GM19438 (cell line): ENCODE measurements at regions not wholly inside any gene's neighbourhood (a gene's known extent, or its start where the extent isn't known, plus 50 kb on each side); places are given as distances from the start of the nearest gene placed in this dataset.
"Not testable (repeated sequence)": the region's sequence is repeated elsewhere in the genome, so short reads cannot be mapped to it uniquely, and the experiment has no call there.

ENCODE experiments used
- ATAC-seq: cut with Tn5 transposase; IDR thresholded peaks from one replicate; pipeline ENCODE4 v1.9.1; 2021; ENCODE audit warnings: low read depth; ENCODE audit not compliant: unreplicated experiment

DNA sequence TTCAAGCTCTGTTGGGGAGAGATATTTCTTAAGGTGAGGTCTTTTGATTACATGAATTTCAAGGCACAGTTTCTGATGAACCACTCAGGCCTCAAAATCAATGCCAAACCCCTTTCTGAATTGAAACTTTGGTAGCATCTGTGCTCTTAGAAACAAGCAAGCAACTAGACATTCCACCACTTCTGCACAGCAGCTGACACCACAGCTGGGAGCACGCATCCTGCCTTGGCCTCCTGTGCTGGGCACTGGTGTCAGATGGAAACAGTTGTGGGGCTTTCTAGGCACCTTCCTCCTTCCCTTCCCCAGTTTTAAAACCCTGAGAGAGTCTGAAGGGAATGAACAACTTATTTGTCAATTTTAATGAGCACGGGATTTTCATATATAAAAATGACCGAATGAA, 360.2 kb downstream of the ADGRL2 start:
- no peak for ATAC-seq

DNA sequence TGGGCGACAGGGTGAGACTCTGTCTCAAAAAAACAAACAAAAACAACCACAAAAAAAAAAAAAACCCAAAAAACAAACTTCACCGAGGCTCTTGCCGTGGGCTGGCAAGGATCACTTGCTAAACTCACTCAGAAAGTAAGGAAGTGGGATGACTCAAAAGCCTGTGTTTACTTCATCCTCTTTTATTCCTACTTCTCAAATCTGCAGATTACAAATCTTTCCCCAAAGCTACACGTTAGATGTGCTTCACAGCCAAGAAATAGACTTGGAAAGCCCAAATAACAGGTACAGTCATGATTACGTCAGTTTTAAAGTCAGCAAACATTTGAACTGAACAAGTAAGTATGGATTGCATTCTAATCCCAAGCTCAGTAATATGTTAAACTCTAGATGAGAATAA, 359.3 kb downstream of the ADGRL2 start:
- ATAC-seq = no peak

GRCh38 chr1:82158981-82159380, 358.2 kb downstream of the ADGRL2 start:
- no peak for ATAC-seq

- no peak for ATAC-seq
These were observed 353.7 kb downstream of the ADGRL2 start for GRCh38 chr1:82154219-82154970.

GRCh38 chr1:82153752-82154151, 353.0 kb downstream of the ADGRL2 start:
- no peak for ATAC-seq

DNA sequence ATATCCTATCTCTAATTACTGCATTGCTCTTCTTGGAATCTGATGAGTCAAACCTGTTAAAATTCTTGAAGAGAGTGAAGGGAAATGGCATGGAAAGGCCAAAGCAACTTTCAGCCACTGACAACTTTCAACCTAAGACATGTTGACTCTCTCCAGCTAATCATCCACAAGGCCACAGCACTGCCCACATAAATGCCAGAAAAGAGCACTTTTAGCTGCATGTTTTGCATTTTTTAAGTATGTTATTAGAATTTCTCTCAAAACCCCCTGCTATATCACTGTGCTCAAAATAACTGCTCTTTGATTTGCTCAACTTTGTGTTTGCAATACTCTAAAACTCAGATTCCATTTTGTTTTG, 352.5 kb downstream of the ADGRL2 start:
- no peak for ATAC-seq

DNA sequence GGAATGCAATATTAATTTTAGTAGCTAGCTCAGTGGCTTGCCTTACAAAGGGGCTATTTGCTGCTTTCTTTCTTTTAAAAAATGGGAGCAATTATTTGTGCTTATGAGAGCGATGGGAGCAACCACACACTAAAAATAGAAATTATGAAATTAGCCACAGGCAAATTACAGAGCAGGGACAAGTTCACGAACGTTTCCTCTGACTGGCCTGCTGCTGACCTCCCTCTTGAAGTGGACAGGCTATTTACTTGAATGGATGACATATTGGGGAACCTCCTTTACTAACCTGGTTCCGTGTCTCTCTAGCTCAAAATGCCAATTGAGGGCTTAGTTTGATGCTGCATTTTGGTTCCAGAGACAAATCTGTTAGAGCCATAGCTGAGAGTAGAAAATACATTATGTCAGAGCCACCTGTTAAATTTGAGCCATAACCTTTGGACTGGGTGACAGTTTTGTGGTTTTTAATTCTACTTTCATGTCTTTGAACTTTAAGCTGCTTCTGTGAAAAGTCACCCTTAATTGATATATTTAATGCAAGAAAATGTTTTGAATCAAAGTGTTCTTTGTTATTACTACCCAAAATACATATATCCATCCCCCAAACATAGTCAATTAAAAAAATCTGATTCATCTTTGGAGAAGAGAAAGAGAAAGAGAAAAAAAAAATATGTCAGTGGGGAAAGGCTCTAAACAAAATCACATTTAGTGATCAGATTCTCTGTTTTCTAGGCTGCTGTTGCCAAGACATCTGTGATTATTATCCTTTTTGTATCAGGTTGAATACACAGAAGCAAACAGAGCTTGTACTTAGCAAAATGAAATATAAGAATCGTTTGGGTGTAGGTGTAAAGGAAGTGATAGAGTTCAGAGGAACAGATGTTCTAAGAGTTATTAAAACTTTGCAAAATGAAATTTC, 351.9 kb downstream of the ADGRL2 start:
- ATAC-seq = no peak

GRCh38 chr1:82145656-82146055, 344.9 kb downstream of the ADGRL2 start:
- ATAC-seq = no peak

DNA sequence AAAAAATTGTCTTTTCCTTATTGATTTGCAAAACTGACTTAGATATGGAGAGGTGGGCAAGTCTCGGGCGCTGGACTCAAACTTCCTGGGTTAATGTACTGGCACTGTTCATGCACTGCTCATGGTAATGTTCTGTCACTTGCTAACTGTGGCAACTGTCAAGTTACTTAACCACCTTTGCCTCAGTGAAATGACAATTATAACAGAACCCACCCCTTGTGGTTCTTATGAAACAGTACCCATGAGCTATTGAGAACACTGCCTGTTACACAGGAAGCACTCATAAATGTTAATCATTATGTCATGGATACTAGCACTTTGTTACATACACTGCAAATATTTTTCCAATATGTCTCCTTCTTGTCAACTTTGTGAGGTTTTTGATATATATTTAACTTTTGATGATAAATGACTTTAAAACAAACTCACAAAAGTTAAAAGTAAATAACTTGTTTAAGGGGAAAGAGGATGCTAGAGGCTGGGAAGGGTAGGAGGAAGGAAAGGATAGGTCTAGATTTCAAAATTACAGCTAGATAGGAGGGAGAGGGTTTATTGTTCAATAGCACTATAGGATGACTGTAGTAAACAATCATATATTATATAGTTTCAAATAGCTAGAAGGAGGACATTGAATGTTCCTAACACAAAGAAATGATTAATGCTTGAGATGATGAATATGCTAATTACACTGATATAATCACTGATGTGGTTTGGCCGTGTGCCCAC, 342.5 kb downstream of the ADGRL2 start:
- no peak for ATAC-seq

GRCh38 chr1:82141390-82141789, 340.7 kb downstream of the ADGRL2 start:
- ATAC-seq = no peak

DNA sequence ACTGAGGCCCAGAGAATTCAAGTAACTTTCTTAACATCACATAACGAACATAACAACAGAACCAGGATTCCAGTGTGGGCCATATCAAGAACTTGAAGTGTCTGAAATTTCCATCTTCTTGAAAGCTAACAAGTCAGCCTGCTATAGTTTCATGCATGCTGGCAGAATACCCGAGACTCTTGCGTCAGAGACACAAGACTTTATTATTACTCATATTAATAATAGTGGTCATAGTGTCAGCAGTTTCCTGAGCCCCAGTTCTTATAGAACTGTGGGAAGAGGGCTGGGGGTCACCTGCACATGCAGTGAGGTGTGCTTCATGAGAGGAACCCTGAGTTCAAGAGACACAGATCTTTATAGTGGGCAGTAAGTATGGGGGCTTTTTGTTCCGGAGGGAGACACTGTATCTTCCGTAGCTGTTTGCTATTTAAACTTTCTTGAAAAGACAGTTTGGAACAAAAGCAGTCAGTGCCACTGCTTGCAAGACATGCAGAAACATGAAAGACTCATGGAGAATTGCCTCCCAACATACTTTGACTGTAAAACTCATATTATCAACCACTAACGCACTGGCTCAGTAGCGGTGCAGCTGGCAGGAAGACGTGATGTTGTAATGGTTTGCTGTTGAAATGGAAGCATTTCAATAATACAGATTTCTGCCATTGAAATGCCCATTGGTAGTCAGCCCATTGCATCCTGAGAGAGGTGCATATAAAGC, 339.2 kb downstream of the ADGRL2 start:
- ATAC-seq = no peak

DNA sequence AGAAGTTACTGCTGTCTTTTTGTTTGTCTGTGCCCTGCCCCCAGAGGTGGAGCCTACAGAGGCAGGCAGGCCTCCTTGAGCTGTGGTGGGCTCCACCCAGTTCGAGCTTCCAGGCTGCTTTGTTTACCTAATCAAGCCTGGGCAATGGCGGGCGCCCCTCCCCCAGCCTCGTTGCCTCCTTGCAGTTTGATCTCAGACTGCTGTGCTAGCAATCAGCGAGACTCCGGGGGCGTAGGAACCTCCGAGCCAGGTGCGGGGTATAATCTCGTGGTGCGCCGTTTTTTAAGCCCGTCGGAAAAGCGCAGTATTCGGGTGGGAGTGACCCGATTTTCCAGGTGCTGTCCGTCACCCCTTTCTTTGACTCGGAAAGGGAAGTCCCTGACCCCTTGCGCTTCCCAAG, 335.6 kb downstream of the ADGRL2 start:
- ATAC-seq = not testable (repeated sequence)

GRCh38 chr1:82125866-82126265, 325.1 kb downstream of the ADGRL2 start:
- ATAC-seq = no peak

DNA sequence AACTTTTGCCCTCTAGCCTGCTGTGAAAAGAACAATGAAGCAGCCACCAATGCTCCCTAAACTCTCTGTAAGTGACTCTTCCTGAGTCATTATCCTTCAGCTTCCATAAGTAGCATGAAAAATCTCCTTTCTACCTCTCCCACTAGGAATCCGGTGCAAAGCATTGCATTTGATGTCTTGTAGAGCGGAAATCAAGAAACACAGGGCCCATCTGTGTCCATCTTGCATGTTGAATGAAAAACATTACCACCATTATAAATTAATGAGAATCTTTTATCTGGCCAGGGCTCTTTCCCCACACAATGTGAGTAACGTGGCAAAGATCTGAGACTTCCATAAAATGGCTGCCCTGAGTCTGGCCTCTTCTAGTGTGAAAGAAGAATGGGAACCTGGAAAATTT, 324.4 kb downstream of the ADGRL2 start:
- no peak for ATAC-seq

GRCh38 chr1:82121421-82121820, 320.7 kb downstream of the ADGRL2 start:
- ATAC-seq = no peak

GRCh38 chr1:82116105-82116504, 315.4 kb downstream of the ADGRL2 start:
- no peak for ATAC-seq

GRCh38 chr1:82114887-82115286, 314.2 kb downstream of the ADGRL2 start:
- no peak for ATAC-seq

DNA sequence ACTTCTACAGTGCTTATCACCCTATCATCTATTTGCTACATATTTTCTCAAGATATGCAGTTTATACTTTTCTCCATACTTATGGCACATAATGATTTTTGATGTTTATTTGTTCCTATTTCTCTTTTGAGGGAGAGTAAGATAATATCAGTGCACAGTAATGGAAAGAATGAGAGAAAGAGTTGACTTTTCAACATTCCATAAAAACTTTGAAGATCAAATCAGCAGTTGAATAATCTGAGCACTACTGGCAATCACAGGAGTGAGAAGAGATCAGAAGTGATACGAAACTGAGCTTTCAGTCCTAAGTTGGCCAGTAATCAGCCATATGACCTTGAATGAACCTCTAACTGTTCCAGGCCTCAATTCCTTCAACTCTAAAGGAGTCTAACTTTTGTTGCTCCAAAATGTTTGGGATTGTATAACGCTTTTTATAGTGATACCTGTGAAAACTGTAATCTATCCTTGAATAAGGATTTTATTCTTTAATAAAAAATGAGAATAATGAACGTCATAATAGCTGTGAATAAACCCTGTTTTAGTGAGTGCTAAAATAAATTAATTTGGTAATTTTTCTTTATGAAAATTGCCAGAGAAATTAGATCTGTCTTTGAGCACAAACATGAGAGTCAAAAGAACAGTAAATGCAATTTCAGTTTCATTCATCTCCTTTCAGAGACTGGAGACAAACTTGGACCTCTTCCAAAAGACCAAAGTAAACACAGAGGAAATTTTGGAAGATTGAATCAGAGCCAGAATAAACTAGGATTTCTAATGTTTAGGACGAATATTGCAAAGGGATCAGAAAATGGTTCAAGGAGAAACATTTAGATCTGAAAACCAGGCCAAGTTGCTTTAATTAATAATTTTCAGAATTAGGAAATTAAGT, 309.9 kb downstream of the ADGRL2 start:
- no peak for ATAC-seq

GRCh38 chr1:82108843-82109242, 308.1 kb downstream of the ADGRL2 start:
- ATAC-seq = no peak

DNA sequence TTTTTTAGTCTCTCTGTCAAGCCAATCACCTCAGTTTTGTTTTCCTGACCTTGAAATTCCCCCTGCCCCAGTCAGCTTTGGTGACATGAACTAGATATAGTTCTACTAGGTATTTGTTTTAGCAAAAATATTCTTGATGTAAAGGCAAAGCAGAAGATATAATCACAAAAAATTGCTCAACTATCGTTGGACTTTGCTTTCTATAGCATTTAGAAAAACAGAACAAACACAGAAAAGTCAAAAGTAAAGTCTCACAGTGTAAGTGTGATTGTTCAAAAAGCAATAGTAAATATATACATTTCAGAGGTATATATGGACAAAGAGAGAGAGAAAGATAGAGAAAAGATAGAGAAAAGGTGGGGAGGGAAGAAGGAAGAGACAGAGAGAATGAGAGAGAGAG, 305.9 kb downstream of the ADGRL2 start:
- no peak for ATAC-seq
